ENCODE measurements at regions not wholly inside any gene's neighbourhood (a gene's known extent, or its start where the extent isn't known, plus 50 kb on each side); places are given as distances from the start of the nearest gene placed in this dataset.

GRCh38 chr2:180799141-180799540 lies 181.3 kb upstream of the UBE2E3 start:
- Mint-ChIP-seq H3K4me3 (no peak overlapping the region), H3K27me3 (ENCODE audit: low read depth in 2 of 2) (no peaks in the 10 kb centered on the region), H3K4me1 (no peaks in the 10 kb centered on the region), H3K27ac (no peak overlapping the region), H3K36me3 (no peaks in the 10 kb centered on the region), H3K9me3 (no peaks in the 10 kb centered on the region)
- TF ChIP-seq, protein P1, sequence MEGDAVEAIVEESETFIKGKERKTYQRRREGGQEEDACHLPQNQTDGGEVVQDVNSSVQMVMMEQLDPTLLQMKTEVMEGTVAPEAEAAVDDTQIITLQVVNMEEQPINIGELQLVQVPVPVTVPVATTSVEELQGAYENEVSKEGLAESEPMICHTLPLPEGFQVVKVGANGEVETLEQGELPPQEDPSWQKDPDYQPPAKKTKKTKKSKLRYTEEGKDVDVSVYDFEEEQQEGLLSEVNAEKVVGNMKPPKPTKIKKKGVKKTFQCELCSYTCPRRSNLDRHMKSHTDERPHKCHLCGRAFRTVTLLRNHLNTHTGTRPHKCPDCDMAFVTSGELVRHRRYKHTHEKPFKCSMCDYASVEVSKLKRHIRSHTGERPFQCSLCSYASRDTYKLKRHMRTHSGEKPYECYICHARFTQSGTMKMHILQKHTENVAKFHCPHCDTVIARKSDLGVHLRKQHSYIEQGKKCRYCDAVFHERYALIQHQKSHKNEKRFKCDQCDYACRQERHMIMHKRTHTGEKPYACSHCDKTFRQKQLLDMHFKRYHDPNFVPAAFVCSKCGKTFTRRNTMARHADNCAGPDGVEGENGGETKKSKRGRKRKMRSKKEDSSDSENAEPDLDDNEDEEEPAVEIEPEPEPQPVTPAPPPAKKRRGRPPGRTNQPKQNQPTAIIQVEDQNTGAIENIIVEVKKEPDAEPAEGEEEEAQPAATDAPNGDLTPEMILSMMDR (IDR thresholded peaks at IDR 0.05) = no peak
- 100% methylated on average over 1 of the region's 1 CpG for WGBS (ENCODE audit: insufficient coverage)
- intact Hi-C loops (cut with micrococcal nuclease) = loop anchor here (10.0 kb wide), 1 partner anchor 94 kb away; no protein-coding TSS in a partner anchor
- Histone ChIP-seq H3K4me1 (ENCODE audit: control insufficient read depth, insufficient read depth, low read length) (no peaks in the 10 kb centered on the region), H3K27ac (ENCODE audit: low read length) (no peak overlapping the region), H3K4me3 (ENCODE audit: low read length) (no peak overlapping the region), H3K9me3 (ENCODE audit: control insufficient read depth, insufficient read depth, low read length) (no peaks in the 10 kb centered on the region), H3K27me3 (ENCODE audit: control insufficient read depth, insufficient read depth, low read length) (no peaks in the 10 kb centered on the region), H3K36me3 (ENCODE audit: control insufficient read depth, insufficient read depth, low read length) (no peaks in the 10 kb centered on the region)
- DNase-seq (no peak), ATAC-seq (no peak)

DNA sequence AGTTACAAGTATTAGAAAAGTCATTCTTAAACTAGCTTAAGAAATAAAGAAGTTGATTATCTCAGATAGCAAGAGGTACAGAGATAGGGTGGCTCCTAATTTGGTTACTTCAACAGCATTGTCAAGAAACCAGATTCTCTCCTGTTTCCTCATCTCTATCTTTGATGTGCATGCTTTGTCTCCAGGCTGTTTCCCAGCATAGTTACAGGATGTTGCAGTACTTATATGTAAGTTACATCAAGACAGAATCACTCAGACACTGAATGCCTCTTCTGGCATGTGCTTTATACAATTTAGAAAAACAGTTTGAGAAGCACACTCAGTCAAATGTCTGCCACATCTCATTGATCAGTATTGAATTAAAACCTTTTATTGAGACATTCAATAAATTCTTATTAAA lies 189.5 kb upstream of the UBE2E3 start:
- H3K4me1 Mint-ChIP-seq = no peaks in the 10 kb centered on the region
- DNase-seq (no peak), ATAC-seq (no peak)
- TF ChIP-seq, protein P1 (IDR thresholded peaks at IDR 0.05) = no peak
- no peaks in the 10 kb centered on the region for H3K9me3 Mint-ChIP-seq
- Histone ChIP-seq H3K27me3 (ENCODE audit: control insufficient read depth, insufficient read depth, low read length) (peaks cover 2% of the 10 kb centered on the region), H3K27ac (ENCODE audit: low read length) (no peak overlapping the region), H3K36me3 (ENCODE audit: control insufficient read depth, insufficient read depth, low read length) (no peaks in the 10 kb centered on the region), H3K9me3 (ENCODE audit: control insufficient read depth, insufficient read depth, low read length) (no peaks in the 10 kb centered on the region), H3K4me3 (ENCODE audit: low read length) (no peak overlapping the region), H3K4me1 (ENCODE audit: control insufficient read depth, insufficient read depth, low read length) (no peaks in the 10 kb centered on the region)
- H3K27me3 Mint-ChIP-seq (ENCODE audit: low read depth in 2 of 2) = no peaks in the 10 kb centered on the region
- H3K36me3 Mint-ChIP-seq = no peaks in the 10 kb centered on the region
- H3K27ac Mint-ChIP-seq = no peak overlapping the region
- no peak overlapping the region for H3K4me3 Mint-ChIP-seq
- intact Hi-C loops (cut with micrococcal nuclease) = loop anchor here (10.0 kb wide), 1 partner anchor 86 kb away; no protein-coding TSS in a partner anchor

DNA sequence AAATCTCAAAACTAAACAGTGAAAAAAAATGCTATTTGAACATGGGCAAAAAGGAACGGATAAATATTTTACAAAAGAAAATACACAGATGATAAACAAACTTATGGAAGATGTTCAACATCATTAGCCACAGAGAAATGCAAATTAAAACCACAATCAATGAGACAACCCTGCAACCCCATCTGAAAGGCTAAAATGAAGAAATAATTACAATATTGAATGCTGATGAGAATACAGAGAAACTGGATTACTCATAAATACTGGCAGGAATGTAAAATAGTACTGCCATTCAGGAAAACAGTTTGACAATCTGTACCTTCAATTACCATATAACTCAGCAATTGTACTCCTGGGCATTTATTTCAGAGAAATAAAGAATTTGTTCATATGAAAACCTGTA lies 193.1 kb upstream of the UBE2E3 start:
- ATAC-seq (no peak), DNase-seq (no peak)
- WGBS (ENCODE audit: insufficient coverage) = no CpG with 5 or more reads among the region's 1 CpG
- no peak overlapping the region for H3K4me3 ChIP-seq (ENCODE audit: low read length)
- no peaks in the 10 kb centered on the region for H3K4me1 ChIP-seq (ENCODE audit: control insufficient read depth, insufficient read depth, low read length)
- H3K4me3 Mint-ChIP-seq = no peak overlapping the region
- H3K27me3 Mint-ChIP-seq (ENCODE audit: low read depth in 2 of 2) = no peaks in the 10 kb centered on the region
- TF ChIP-seq, protein P1 (IDR thresholded peaks at IDR 0.05) = no peak
- H3K9me3 ChIP-seq (ENCODE audit: control insufficient read depth, insufficient read depth, low read length) = no peaks in the 10 kb centered on the region
- no peak overlapping the region for H3K27ac ChIP-seq (ENCODE audit: low read length)
- no peaks in the 10 kb centered on the region for H3K4me1 Mint-ChIP-seq
- peaks cover 2% of the 10 kb centered on the region for H3K27me3 ChIP-seq (ENCODE audit: control insufficient read depth, insufficient read depth, low read length)
- H3K9me3 Mint-ChIP-seq = peaks cover 0 to 3% of the 10 kb centered on the region in 2 donors
- H3K36me3 Mint-ChIP-seq = no peaks in the 10 kb centered on the region
- intact Hi-C loops (cut with micrococcal nuclease) = no loop called here
- H3K36me3 ChIP-seq (ENCODE audit: control insufficient read depth, insufficient read depth, low read length) = no peaks in the 10 kb centered on the region
- H3K27ac Mint-ChIP-seq = no peak overlapping the region

DNA sequence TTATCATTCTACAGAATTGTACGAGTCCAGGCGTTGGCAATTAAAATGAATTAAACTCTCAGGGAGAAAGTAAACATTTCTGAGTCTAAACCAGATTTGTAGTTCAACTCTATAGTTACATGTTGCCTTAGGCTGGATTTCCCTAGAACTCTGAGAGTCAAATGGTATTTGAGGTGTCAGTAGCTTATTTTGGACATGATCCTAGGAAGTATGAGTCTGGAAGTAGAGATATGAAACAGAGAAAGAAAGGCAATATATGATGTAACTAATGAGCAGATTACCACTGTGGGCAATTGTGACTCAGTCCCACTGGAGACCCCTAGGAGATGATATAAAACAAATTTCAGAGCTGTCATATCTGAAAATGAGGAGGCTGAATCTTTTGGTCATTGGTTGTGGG lies 199.1 kb upstream of the UBE2E3 start:
- Histone ChIP-seq H3K27ac (ENCODE audit: low read length) (no peak overlapping the region), H3K9me3 (ENCODE audit: control insufficient read depth, insufficient read depth, low read length) (no peaks in the 10 kb centered on the region), H3K27me3 (ENCODE audit: control insufficient read depth, insufficient read depth, low read length) (no peaks in the 10 kb centered on the region), H3K4me1 (ENCODE audit: control insufficient read depth, insufficient read depth, low read length) (no peaks in the 10 kb centered on the region), H3K4me3 (ENCODE audit: low read length) (no peak overlapping the region), H3K36me3 (ENCODE audit: control insufficient read depth, insufficient read depth, low read length) (no peaks in the 10 kb centered on the region)
- H3K27ac Mint-ChIP-seq = no peak overlapping the region
- TF ChIP-seq, protein P1 (IDR thresholded peaks at IDR 0.05) = no peak
- DNase-seq (no peak), ATAC-seq (no peak)
- peaks cover 0 to 3% of the 10 kb centered on the region in 2 donors for H3K9me3 Mint-ChIP-seq
- no peaks in the 10 kb centered on the region for H3K27me3 Mint-ChIP-seq (ENCODE audit: low read depth in 2 of 2)
- 100% methylated on average over 1 of the region's 2 CpGs for WGBS (ENCODE audit: insufficient coverage)
- no peak overlapping the region for H3K4me3 Mint-ChIP-seq
- no peaks in the 10 kb centered on the region for H3K4me1 Mint-ChIP-seq
- intact Hi-C loops (cut with micrococcal nuclease) = no loop called here
- H3K36me3 Mint-ChIP-seq = no peaks in the 10 kb centered on the region

All from natural killer cell (primary cell).